HG02642 (cell line): ENCODE measurements at regions not wholly inside any gene's neighbourhood (a gene's known extent, or its start where the extent isn't known, plus 50 kb on each side); places are given as distances from the start of the nearest gene placed in this dataset.

ENCODE experiments used
- ATAC-seq: cut with Tn5 transposase; IDR thresholded peaks from one replicate; pipeline ENCODE4 v1.9.1; 2021; ENCODE audit warnings: mild to moderate bottlenecking; ENCODE audit not compliant: unreplicated experiment, poor library complexity

- ATAC-seq, result no peak
Measured at GRCh38 chr7:32155712-32156111, 85.5 kb upstream of the PDE1C start.

GRCh38 chr7:32154797-32155196 lies 84.6 kb upstream of the PDE1C start:
- ATAC-seq, result no peak

- no peak for ATAC-seq
Measured at GRCh38 chr7:32153006-32153405, 82.8 kb upstream of the PDE1C start.

GRCh38 chr7:32152576-32152975 lies 82.4 kb upstream of the PDE1C start:
- no peak for ATAC-seq

- ATAC-seq, result no peak
Measured at GRCh38 chr7:32150589-32150988, 80.4 kb upstream of the PDE1C start.

- ATAC-seq, result no peak
Measured at GRCh38 chr7:32150039-32150438, 79.8 kb upstream of the PDE1C start.

- no peak for ATAC-seq
Measured at GRCh38 chr7:32147546-32148268, 77.5 kb upstream of the PDE1C start.

- no peak for ATAC-seq
Measured at GRCh38 chr7:32145911-32146310, 75.7 kb upstream of the PDE1C start.

GRCh38 chr7:32144676-32145075 lies 74.5 kb upstream of the PDE1C start:
- no peak for ATAC-seq

GRCh38 chr7:32143301-32143700 lies 73.1 kb upstream of the PDE1C start:
- no peak for ATAC-seq

GRCh38 chr7:32142649-32143048 lies 72.4 kb upstream of the PDE1C start:
- no peak for ATAC-seq

GRCh38 chr7:32140210-32140939 lies 70.2 kb upstream of the PDE1C start:
- no peak for ATAC-seq

- ATAC-seq, result no peak
Measured at GRCh38 chr7:32137059-32137458, 66.9 kb upstream of the PDE1C start.

- no peak for ATAC-seq
Measured at GRCh38 chr7:32131091-32131490, 60.9 kb upstream of the PDE1C start.

GRCh38 chr7:32126843-32127242 lies 56.6 kb upstream of the PDE1C start:
- no peak for ATAC-seq
